Type B pancreatic cell (in vitro differentiated cells): ENCODE measurements at regions not wholly inside any gene's neighbourhood (a gene's known extent, or its start where the extent isn't known, plus 50 kb on each side); places are given as distances from the start of the nearest gene placed in this dataset.

Experiments used
- DNase-seq: peaks from one replicate; pipeline ENCODE4 v3.0.0; 2021; ENCODE audit warnings: mixed read lengths; ENCODE audit not compliant: unreplicated experiment; ENCODE audit errors: extremely low spot score
- H3K27ac Mint-ChIP-seq: 2 replicates; pipeline ENCODE4 v1.8.0; 2021; ENCODE audit warnings: mild to moderate bottlenecking, mixed read lengths
- H3K27me3 Mint-ChIP-seq: 2 replicates; pipeline ENCODE4 v1.8.0; 2021; ENCODE audit warnings: mixed read lengths
- H3K36me3 Mint-ChIP-seq: 2 replicates; pipeline ENCODE4 v1.8.0; 2021; ENCODE audit warnings: mixed read lengths
- H3K4me1 Mint-ChIP-seq: one replicate; pipeline ENCODE4 v1.8.0; 2021; ENCODE audit warnings: mixed read lengths; ENCODE audit not compliant: unreplicated experiment
- H3K4me3 Mint-ChIP-seq: 2 replicates; pipeline ENCODE4 v1.8.0; 2021; ENCODE audit warnings: mild to moderate bottlenecking, mixed read lengths
- H3K9me3 Mint-ChIP-seq: 2 replicates; pipeline ENCODE4 v1.8.0; 2021; ENCODE audit warnings: mixed read lengths
- CTCF ChIP-seq: fragments of 200-600 bp; sonication (generic); conservative IDR thresholded peaks from 2 replicates; pipeline ENCODE4 v1.5.0; 2021; ENCODE audit warnings: antibody characterized with exemption, mild to moderate bottlenecking

GRCh38 chr7:155921086-155921803, 109.0 kb upstream of the SHH start:
- Mint-ChIP-seq H3K36me3 (no peaks in the 10 kb centered on the region), H3K27ac (peak overlapping the region; percentile 87), H3K4me3 (no peak overlapping the region), H3K4me1 (peaks cover 5% of the 10 kb centered on the region), H3K27me3 (peaks cover 6% of the 10 kb centered on the region), H3K9me3 (peaks cover 6% of the 10 kb centered on the region)
- no peak for DNase-seq
- TF ChIP-seq CTCF: no peak

GRCh38 chr7:155920068-155920461, 107.8 kb upstream of the SHH start:
- Mint-ChIP-seq H3K27ac (no peak overlapping the region), H3K4me3 (no peak overlapping the region), H3K9me3 (peaks cover 6% of the 10 kb centered on the region), H3K27me3 (peaks cover 8% of the 10 kb centered on the region), H3K36me3 (no peaks in the 10 kb centered on the region), H3K4me1 (peaks cover 5% of the 10 kb centered on the region)
- no peak for TF ChIP-seq CTCF
- DNase-seq: no peak

GRCh38 chr7:155919391-155920067, 107.3 kb upstream of the SHH start:
- Mint-ChIP-seq H3K27me3 (peaks cover 8% of the 10 kb centered on the region), H3K4me3 (no peak overlapping the region), H3K36me3 (no peaks in the 10 kb centered on the region), H3K27ac (peak overlapping the region; percentile 77), H3K4me1 (peaks cover 5% of the 10 kb centered on the region), H3K9me3 (peaks cover 6% of the 10 kb centered on the region)
- TF ChIP-seq CTCF: no peak
- no peak for DNase-seq

GRCh38 chr7:155918720-155919390, 106.6 kb upstream of the SHH start:
- Mint-ChIP-seq H3K36me3 (no peaks in the 10 kb centered on the region), H3K4me1 (peaks cover 5% of the 10 kb centered on the region), H3K27ac (peak overlapping the region; percentile 77), H3K9me3 (peaks cover 6% of the 10 kb centered on the region), H3K27me3 (peaks cover 8% of the 10 kb centered on the region), H3K4me3 (no peak overlapping the region)
- no peak for TF ChIP-seq CTCF
- DNase-seq: no peak

GRCh38 chr7:155917836-155918430, 105.7 kb upstream of the SHH start:
- Mint-ChIP-seq H3K27me3 (peaks cover 8% of the 10 kb centered on the region), H3K27ac (no peak overlapping the region), H3K4me1 (peaks cover 5% of the 10 kb centered on the region)

More at GRCh38 chr7:155917836-155918430, 105.7 kb upstream of the SHH start:
- H3K4me3 Mint-ChIP-seq: no peak overlapping the region
- no peak for TF ChIP-seq CTCF
- H3K9me3 Mint-ChIP-seq: peaks cover 10% of the 10 kb centered on the region
- DNase-seq: no peak
- no peaks in the 10 kb centered on the region for H3K36me3 Mint-ChIP-seq
